ENCODE measurements at regions not wholly inside any gene's neighbourhood (a gene's known extent, or its start where the extent isn't known, plus 50 kb on each side); places are given as distances from the start of the nearest gene placed in this dataset.

DNA sequence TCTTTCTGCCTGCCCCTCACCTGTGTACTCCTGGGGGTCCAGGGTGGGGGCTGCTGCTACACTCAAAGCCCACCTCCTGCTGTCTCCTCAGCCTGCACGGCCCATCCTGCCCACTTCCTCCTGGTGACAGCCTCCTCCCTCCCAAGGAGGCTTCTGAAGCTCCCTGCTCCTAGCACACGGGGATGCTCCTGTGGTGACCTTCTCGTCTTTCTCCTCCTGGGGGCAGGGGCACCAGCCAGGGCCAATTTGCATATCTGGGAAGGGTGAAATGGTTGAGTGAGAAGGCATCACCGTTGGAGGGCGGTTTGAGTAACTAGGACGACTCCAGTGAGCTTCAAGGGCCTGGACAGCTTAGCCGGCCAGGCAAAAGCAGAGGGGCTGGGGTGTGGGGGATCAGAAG, 51.9 kb upstream of the COL5A1 start:
- Histone ChIP-seq H3K4me3 (ENCODE audit: low read depth, low read length) (no peak overlapping the region), H3K9me3 (ENCODE audit: control insufficient read depth, insufficient read depth, low read length) (no peaks in the 10 kb centered on the region; the same call in 1 of the 2 replicates), H3K27ac (ENCODE audit: low read depth, low read length) (no peak overlapping the region), H3K27me3 (ENCODE audit: control insufficient read depth, insufficient read depth, low read length) (no peaks in the 10 kb centered on the region)
- CTCF ChIA-PET = interaction anchor here (0.7 to 0.8 kb wide), 2 partner anchors 28 to 99 kb away, joined by 3 read pairs; no protein-coding TSS in a partner anchor
- POLR2A ChIA-PET = no interaction called here
- TF ChIP-seq, protein P1, sequence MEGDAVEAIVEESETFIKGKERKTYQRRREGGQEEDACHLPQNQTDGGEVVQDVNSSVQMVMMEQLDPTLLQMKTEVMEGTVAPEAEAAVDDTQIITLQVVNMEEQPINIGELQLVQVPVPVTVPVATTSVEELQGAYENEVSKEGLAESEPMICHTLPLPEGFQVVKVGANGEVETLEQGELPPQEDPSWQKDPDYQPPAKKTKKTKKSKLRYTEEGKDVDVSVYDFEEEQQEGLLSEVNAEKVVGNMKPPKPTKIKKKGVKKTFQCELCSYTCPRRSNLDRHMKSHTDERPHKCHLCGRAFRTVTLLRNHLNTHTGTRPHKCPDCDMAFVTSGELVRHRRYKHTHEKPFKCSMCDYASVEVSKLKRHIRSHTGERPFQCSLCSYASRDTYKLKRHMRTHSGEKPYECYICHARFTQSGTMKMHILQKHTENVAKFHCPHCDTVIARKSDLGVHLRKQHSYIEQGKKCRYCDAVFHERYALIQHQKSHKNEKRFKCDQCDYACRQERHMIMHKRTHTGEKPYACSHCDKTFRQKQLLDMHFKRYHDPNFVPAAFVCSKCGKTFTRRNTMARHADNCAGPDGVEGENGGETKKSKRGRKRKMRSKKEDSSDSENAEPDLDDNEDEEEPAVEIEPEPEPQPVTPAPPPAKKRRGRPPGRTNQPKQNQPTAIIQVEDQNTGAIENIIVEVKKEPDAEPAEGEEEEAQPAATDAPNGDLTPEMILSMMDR (IDR thresholded peaks at IDR 0.05; ENCODE audit: low read depth, low read length) = no peak
- no peak for DNase-seq (ENCODE audit: low read depth, low spot score)

- H3K9me3 ChIP-seq (ENCODE audit: control insufficient read depth, insufficient read depth, low read length) = no peaks in the 10 kb centered on the region; the same call in 1 of the 2 replicates
- no peaks in the 10 kb centered on the region for H3K27me3 ChIP-seq (ENCODE audit: control insufficient read depth, insufficient read depth, low read length)
- no peak overlapping the region for H3K27ac ChIP-seq (ENCODE audit: low read depth, low read length)
- no peak overlapping the region for H3K4me3 ChIP-seq (ENCODE audit: low read depth, low read length)
- TF ChIP-seq, protein P1 (IDR thresholded peaks at IDR 0.05; ENCODE audit: low read depth, low read length) = no peak
- POLR2A ChIA-PET = no interaction called here
- CTCF ChIA-PET = interaction anchor here (0.7 kb wide), 1 partner anchor 98 kb away, joined by 3 read pairs; no protein-coding TSS in a partner anchor
- DNase-seq (ENCODE audit: low read depth, low spot score) = no peak
Observed at GRCh38 chr9:134590240-134591081, 51.1 kb upstream of the COL5A1 start.

- POLR2A ChIA-PET = no interaction called here
- H3K4me3 ChIP-seq (ENCODE audit: low read depth, low read length) = no peak overlapping the region
Observed at GRCh38 chr9:134591082-134591571, 50.5 kb upstream of the COL5A1 start.

GRCh38 chr9:134591573-134591981, 50.0 kb upstream of the COL5A1 start:
- H3K27ac ChIP-seq (ENCODE audit: low read depth, low read length) = no peak overlapping the region
- no peak overlapping the region for H3K4me3 ChIP-seq (ENCODE audit: low read depth, low read length)
- TF ChIP-seq, protein P1 (IDR thresholded peaks at IDR 0.05; ENCODE audit: low read depth, low read length) = no peak
- no peaks in the 10 kb centered on the region for H3K27me3 ChIP-seq (ENCODE audit: control insufficient read depth, insufficient read depth, low read length)
- no peaks in the 10 kb centered on the region; the same call in 1 of the 2 replicates for H3K9me3 ChIP-seq (ENCODE audit: control insufficient read depth, insufficient read depth, low read length)
- DNase-seq (ENCODE audit: low read depth, low spot score) = no peak
- ChIA-PET POLR2A (no interaction called here), CTCF (no interaction called here)

More at GRCh38 chr9:134591082-134591571, 50.5 kb upstream of the COL5A1 start:
- H3K9me3 ChIP-seq (ENCODE audit: control insufficient read depth, insufficient read depth, low read length) = no peaks in the 10 kb centered on the region; the same call in 1 of the 2 replicates
- H3K27ac ChIP-seq (ENCODE audit: low read depth, low read length) = no peak overlapping the region
- TF ChIP-seq, protein P1 (IDR thresholded peaks at IDR 0.05; ENCODE audit: low read depth, low read length) = no peak
- no peaks in the 10 kb centered on the region for H3K27me3 ChIP-seq (ENCODE audit: control insufficient read depth, insufficient read depth, low read length)
- CTCF ChIA-PET = no interaction called here
- DNase-seq (ENCODE audit: low read depth, low spot score) = no peak

Measured in AG04450 (cell line).